ENCODE measurements at regions not wholly inside any gene's neighbourhood (a gene's known extent, or its start where the extent isn't known, plus 50 kb on each side); places are given as distances from the start of the nearest gene placed in this dataset.

DNA sequence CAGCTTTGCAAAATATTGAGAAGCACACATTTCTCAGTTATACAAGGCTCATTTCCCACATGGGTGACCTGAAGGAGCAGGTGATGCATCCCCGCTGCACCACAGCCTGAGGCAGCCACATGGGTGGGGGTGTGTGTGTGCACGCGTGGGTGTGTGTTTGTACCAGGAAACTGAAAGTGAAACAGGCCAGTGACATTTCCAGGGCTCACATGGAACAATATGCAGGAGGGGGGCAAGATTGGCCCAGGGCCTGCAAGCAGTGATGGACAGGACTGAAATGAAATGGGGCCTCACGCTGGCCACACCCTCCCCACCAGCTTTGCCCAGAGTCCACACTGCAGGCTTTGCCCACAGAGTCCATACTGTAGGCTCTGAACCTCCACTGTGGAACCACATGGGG is 154.2 kb upstream of the PARP11 start:
- Histone ChIP-seq H3K4me1 (peaks cover 17% of the 10 kb centered on the region), H3K9me3 (no peaks in the 10 kb centered on the region), H3K36me3 (no peaks in the 10 kb centered on the region), H3K27me3 (no peaks in the 10 kb centered on the region), H3K27ac (no peak overlapping the region), H3K4me3 (no peak overlapping the region)
- intact Hi-C loops (cut with DNase I) = no loop called here
- no peak for DNase-seq (ENCODE audit: extremely low spot score in 2 of 2)
- TF ChIP-seq POLR2AphosphoS5 (IDR thresholded peaks at IDR 0.05; ENCODE audit: insufficient read depth in 1 of 2, low read depth in 1 of 2) = no peak
- TF ChIP-seq, protein P1, sequence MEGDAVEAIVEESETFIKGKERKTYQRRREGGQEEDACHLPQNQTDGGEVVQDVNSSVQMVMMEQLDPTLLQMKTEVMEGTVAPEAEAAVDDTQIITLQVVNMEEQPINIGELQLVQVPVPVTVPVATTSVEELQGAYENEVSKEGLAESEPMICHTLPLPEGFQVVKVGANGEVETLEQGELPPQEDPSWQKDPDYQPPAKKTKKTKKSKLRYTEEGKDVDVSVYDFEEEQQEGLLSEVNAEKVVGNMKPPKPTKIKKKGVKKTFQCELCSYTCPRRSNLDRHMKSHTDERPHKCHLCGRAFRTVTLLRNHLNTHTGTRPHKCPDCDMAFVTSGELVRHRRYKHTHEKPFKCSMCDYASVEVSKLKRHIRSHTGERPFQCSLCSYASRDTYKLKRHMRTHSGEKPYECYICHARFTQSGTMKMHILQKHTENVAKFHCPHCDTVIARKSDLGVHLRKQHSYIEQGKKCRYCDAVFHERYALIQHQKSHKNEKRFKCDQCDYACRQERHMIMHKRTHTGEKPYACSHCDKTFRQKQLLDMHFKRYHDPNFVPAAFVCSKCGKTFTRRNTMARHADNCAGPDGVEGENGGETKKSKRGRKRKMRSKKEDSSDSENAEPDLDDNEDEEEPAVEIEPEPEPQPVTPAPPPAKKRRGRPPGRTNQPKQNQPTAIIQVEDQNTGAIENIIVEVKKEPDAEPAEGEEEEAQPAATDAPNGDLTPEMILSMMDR (IDR thresholded peaks at IDR 0.05) = no peak
- no peak for TF ChIP-seq POLR2A (IDR thresholded peaks at IDR 0.05)

DNA sequence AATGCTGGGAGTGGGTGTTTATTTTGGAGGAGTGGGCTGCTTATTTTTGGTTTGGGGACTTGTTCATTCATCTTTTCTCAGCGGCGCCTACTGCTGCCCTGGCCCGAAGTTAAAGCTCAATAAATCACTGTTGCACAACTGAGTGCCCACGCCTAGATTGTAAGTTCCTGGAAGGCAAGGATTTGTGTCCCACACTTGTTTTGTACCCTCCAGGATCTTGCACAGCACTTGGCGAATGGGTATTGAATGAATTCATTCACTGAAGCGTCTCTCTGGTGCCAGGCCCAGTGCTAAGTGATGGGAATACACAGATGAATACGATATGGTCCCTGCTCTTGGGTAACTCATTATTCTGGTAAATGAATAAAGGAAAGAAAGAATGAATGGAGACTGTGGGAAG is 153.3 kb upstream of the PARP11 start:
- DNase-seq (ENCODE audit: extremely low spot score in 2 of 2) = no peak
- no peak for TF ChIP-seq POLR2AphosphoS5 (IDR thresholded peaks at IDR 0.05; ENCODE audit: insufficient read depth in 1 of 2, low read depth in 1 of 2)
- no peak for TF ChIP-seq POLR2A (IDR thresholded peaks at IDR 0.05)
- TF ChIP-seq, protein P1 (IDR thresholded peaks at IDR 0.05) = no peak
- no peaks in the 10 kb centered on the region for H3K27me3 ChIP-seq
- no peak overlapping the region for H3K27ac ChIP-seq
- intact Hi-C loops (cut with DNase I) = no loop called here
- H3K36me3 ChIP-seq = no peaks in the 10 kb centered on the region
- H3K4me3 ChIP-seq = no peak overlapping the region
- no peaks in the 10 kb centered on the region for H3K9me3 ChIP-seq
- H3K4me1 ChIP-seq = peaks cover 8% of the 10 kb centered on the region

DNA sequence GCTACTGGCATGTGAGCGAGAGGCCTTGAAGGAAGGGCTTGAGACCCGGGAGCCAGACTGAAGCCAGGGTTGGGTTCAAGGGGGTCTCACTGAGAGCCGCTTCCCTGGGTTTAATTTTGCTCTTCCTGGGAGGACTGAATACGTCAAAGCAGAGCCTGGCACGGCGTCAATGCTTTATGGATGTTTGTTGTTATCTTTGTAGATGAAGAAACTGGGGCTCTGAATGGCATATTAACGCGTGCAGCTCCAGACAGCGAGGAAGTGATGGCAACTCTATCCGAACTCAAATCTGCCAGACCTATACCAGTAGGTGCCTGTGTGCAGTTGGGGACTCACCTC is 152.8 kb upstream of the PARP11 start:
- no peak for DNase-seq (ENCODE audit: extremely low spot score in 2 of 2)
- TF ChIP-seq, protein P1 (IDR thresholded peaks at IDR 0.05) = no peak
- TF ChIP-seq POLR2A (IDR thresholded peaks at IDR 0.05) = no peak
- TF ChIP-seq POLR2AphosphoS5 (IDR thresholded peaks at IDR 0.05; ENCODE audit: insufficient read depth in 1 of 2, low read depth in 1 of 2) = no peak
- H3K27me3 ChIP-seq = no peaks in the 10 kb centered on the region
- no peak overlapping the region for H3K27ac ChIP-seq
- no peaks in the 10 kb centered on the region for H3K36me3 ChIP-seq
- peaks cover 6% of the 10 kb centered on the region for H3K4me1 ChIP-seq
- H3K4me3 ChIP-seq = no peak overlapping the region
- intact Hi-C loops (cut with DNase I) = no loop called here
- no peaks in the 10 kb centered on the region for H3K9me3 ChIP-seq

DNA sequence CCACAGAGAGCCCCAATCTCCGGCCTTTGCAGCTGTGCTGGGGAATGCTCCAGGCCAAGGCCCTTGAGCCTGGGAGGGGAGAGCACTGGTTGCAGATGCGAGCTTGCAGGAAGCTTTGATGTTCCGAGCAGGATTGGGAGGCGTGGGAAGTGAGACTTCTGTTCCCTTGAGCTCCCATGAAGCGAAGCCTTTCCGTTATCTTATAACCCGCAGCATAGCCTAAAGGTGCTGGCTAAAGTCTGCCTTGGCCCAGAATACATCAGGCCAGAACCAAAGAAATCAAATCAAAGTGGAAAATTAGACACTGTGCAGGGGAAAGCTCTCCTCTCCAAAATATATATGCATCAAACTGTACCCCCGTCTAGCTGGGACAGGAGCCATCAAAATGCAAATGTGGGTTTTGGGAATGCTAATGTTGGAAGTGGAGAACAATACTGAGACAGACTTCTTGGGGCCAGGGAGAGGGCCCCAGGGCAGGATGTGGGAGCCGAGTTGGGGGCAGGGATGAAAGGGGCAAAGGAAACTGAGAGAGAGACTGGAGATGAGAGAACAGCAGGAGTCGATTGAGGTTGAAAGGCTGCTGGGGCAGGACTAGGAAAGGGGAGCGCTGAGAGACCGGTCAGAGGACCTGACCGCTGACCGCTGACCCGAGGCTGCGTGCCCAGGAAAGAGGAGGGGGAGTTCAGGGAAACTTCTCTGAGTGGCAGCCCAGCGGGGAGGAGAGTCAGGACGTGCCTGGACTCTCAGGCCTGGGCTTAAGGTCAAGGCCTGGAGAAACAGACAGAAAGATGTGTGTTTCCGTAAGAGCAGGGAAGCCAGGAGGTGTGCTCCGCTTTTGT is 152.2 kb upstream of the PARP11 start:
- H3K4me1 ChIP-seq = peaks cover under 1% of the 10 kb centered on the region
- intact Hi-C loops (cut with DNase I) = no loop called here
- H3K9me3 ChIP-seq = no peaks in the 10 kb centered on the region
- no peak overlapping the region for H3K27ac ChIP-seq
- no peaks in the 10 kb centered on the region for H3K36me3 ChIP-seq
- no peak for DNase-seq (ENCODE audit: extremely low spot score in 2 of 2)
- no peak overlapping the region for H3K4me3 ChIP-seq
- H3K27me3 ChIP-seq = no peaks in the 10 kb centered on the region
- TF ChIP-seq POLR2AphosphoS5 (IDR thresholded peaks at IDR 0.05; ENCODE audit: insufficient read depth in 1 of 2, low read depth in 1 of 2) = no peak
- no peak for TF ChIP-seq POLR2A (IDR thresholded peaks at IDR 0.05)
- TF ChIP-seq, protein P1 (IDR thresholded peaks at IDR 0.05) = no peak

DNA sequence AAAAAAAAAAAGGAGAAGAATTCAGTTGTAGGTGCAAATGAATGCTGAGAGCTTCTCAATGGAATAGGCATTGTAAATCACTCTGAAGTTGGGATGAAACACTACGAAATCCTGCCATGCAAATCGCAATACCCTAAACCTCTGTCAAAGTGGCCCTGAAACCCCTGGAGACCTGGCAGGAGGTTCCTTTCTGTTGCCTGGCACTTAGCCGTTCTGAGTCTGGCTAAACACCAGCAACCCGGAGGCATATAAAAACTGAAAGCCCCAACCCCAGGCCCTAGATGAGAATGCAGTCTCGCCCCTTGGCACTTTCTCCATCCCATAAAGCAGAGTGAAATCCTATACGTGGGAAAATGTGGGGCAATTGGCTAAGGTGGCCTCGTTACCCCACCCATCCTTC is 151.5 kb upstream of the PARP11 start:
- no peaks in the 10 kb centered on the region for H3K4me1 ChIP-seq
- intact Hi-C loops (cut with DNase I) = no loop called here
- H3K27ac ChIP-seq = no peak overlapping the region
- no peaks in the 10 kb centered on the region for H3K9me3 ChIP-seq
- no peak for TF ChIP-seq POLR2AphosphoS5 (IDR thresholded peaks at IDR 0.05; ENCODE audit: insufficient read depth in 1 of 2, low read depth in 1 of 2)
- no peak for TF ChIP-seq POLR2A (IDR thresholded peaks at IDR 0.05)
- TF ChIP-seq, protein P1 (IDR thresholded peaks at IDR 0.05) = no peak
- DNase-seq (ENCODE audit: extremely low spot score in 2 of 2) = no peak
- no peak overlapping the region for H3K4me3 ChIP-seq
- no peaks in the 10 kb centered on the region for H3K36me3 ChIP-seq
- no peaks in the 10 kb centered on the region for H3K27me3 ChIP-seq
